ENCODE measurements at regions not wholly inside any gene's neighbourhood (a gene's known extent, or its start where the extent isn't known, plus 50 kb on each side); places are given as distances from the start of the nearest gene placed in this dataset.

- Mint-ChIP-seq H3K27ac (no peak overlapping the region), H3K4me3 (no peak overlapping the region), H3K4me1 (ENCODE audit: low read depth) (no peaks in the 10 kb centered on the region), H3K27me3 (ENCODE audit: low read depth) (peaks cover 24% of the 10 kb centered on the region), H3K9me3 (peaks cover 0 to 2% of the 10 kb centered on the region in 2 donors), H3K36me3 (ENCODE audit: insufficient read depth in 2 of 2) (no peaks in the 10 kb centered on the region)
- no peak for DNase-seq
- no peak for ATAC-seq (replicated peaks in 1 of 2)
Observed at GRCh38 chr15:56524915-56525314, 60.0 kb upstream of the MNS1 start.

- DNase-seq (no peak), ATAC-seq (replicated peaks in 1 of 2) (no peak)
- no peak overlapping the region for H3K4me3 Mint-ChIP-seq
- peaks cover 1 to 3% of the 10 kb centered on the region in 2 donors for H3K36me3 Mint-ChIP-seq (ENCODE audit: insufficient read depth in 2 of 2)
- no peak overlapping the region for H3K27ac Mint-ChIP-seq
- H3K9me3 Mint-ChIP-seq: peaks cover 2% of the 10 kb centered on the region in 2 donors
- H3K27me3 Mint-ChIP-seq (ENCODE audit: low read depth): peaks cover 24% of the 10 kb centered on the region
- H3K4me1 Mint-ChIP-seq (ENCODE audit: low read depth): no peaks in the 10 kb centered on the region
Observed at GRCh38 chr15:56523521-56523920, 58.6 kb upstream of the MNS1 start.

- Mint-ChIP-seq H3K9me3 (peaks cover 6 to 11% of the 10 kb centered on the region in 2 donors), H3K4me3 (no peak overlapping the region), H3K27ac (no peak overlapping the region), H3K4me1 (ENCODE audit: low read depth) (no peaks in the 10 kb centered on the region), H3K27me3 (ENCODE audit: low read depth) (peaks cover 12% of the 10 kb centered on the region), H3K36me3 (ENCODE audit: insufficient read depth in 2 of 2) (peaks cover 3 to 6% of the 10 kb centered on the region in 2 donors)
- DNase-seq (no peak), ATAC-seq (replicated peaks in 1 of 2) (no peak)
Observed at GRCh38 chr15:56519000-56519399, 54.1 kb upstream of the MNS1 start.
